HG03565 (cell line): ENCODE measurements at regions not wholly inside any gene's neighbourhood (a gene's known extent, or its start where the extent isn't known, plus 50 kb on each side); places are given as distances from the start of the nearest gene placed in this dataset.

Source experiments
- ATAC-seq: cut with Tn5 transposase; IDR thresholded peaks from one replicate; pipeline ENCODE4 v1.9.1; 2021; ENCODE audit warnings: mild to moderate bottlenecking, moderate library complexity; ENCODE audit not compliant: unreplicated experiment

DNA sequence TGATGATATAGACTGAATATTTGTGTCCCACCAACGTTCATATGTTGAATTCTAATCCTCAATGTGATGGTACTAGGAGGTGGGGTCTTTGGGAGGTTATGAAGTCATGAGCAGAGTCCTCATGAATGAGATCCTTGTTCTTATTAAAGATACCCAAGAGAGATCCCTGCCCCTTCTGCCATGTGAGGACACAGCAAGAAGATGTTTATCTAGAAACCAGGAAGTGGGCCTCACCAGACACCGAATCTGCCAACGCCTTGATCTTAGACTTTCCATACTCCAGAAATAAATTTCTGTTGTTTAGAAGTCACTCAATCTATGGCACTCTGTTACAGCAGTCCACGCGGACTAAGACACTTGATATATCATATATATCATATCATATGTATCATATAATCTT is 67.7 kb upstream of the GCM1 start:
- no peak for ATAC-seq

GRCh38 chr6:53214172-53214571 is 65.5 kb upstream of the GCM1 start:
- no peak for ATAC-seq

GRCh38 chr6:53210811-53211210 is 62.2 kb upstream of the GCM1 start:
- no peak for ATAC-seq

GRCh38 chr6:53209681-53210080 is 61.0 kb upstream of the GCM1 start:
- ATAC-seq, result no peak

GRCh38 chr6:53205778-53206177 is 57.1 kb upstream of the GCM1 start:
- no peak for ATAC-seq

DNA sequence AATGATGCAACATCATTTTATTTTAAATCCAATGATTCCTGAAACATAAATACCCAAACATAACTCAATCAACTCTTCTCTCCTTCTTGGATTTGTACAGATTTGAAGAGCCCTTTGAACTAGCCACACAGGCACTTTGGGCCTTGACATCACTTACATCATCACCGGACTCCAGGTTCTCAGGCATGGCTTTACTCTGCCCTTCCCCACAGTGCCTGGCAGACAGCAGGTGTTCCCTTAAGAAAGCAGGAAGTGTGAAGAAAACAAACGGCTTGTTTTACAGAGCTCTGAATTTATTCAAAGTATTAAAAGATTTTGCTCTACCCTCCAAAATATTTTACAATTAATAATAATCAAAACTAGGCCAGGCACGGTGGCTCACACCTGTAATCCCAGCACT is 54.8 kb upstream of the GCM1 start:
- no peak for ATAC-seq

- no peak for ATAC-seq
Observed at GRCh38 chr6:53202052-53202451, 53.4 kb upstream of the GCM1 start.

- ATAC-seq, result no peak
Observed at GRCh38 chr6:53201270-53201669, 52.6 kb upstream of the GCM1 start.

- no peak for ATAC-seq
Observed at GRCh38 chr6:53199765-53200164, 51.1 kb upstream of the GCM1 start.

GRCh38 chr6:53199156-53199555 is 50.5 kb upstream of the GCM1 start:
- ATAC-seq, result peak; percentile 96
